ENCODE measurements at regions not wholly inside any gene's neighbourhood (a gene's known extent, or its start where the extent isn't known, plus 50 kb on each side); places are given as distances from the start of the nearest gene placed in this dataset.

DNA sequence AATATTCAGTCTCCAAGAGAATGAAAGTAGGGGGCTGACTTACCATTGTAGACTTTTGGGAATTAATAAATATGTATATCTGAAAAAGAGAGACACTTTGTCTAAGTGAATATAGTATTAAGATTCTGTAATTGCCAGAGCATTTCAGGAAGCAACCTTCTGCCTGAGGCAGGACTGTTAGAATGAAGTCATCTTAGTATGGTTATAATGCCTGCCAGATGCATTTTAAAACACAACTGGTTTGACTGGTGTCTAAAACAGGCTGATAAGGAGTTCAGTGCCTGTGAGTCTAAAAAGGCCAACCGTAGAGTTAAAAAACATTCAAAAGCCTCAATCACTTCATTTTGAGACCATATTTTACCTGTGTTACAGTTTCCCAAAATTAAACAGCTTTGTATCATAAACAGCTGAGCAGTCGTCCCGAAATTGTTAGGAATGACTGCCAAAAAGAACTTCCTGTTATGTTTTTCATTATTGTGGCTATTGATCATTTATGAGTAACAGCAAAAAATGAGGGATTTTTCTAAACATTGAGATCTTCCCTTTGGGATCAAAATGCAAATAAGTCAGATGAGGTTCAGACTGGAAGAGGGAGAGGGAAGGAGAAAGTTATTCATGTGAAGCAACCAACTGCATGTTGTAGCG lies 443.9 kb downstream of the PID1 start:
- Histone ChIP-seq H3K4me3 (ENCODE audit: low read depth, low read length) (no peak overlapping the region), H3K36me3 (no peaks in the 10 kb centered on the region), H3K9me3 (no peaks in the 10 kb centered on the region), H3K4me1 (no peaks in the 10 kb centered on the region), H3K27me3 (no peaks in the 10 kb centered on the region)
- no peak for DNase-seq
- TF ChIP-seq, protein P1, sequence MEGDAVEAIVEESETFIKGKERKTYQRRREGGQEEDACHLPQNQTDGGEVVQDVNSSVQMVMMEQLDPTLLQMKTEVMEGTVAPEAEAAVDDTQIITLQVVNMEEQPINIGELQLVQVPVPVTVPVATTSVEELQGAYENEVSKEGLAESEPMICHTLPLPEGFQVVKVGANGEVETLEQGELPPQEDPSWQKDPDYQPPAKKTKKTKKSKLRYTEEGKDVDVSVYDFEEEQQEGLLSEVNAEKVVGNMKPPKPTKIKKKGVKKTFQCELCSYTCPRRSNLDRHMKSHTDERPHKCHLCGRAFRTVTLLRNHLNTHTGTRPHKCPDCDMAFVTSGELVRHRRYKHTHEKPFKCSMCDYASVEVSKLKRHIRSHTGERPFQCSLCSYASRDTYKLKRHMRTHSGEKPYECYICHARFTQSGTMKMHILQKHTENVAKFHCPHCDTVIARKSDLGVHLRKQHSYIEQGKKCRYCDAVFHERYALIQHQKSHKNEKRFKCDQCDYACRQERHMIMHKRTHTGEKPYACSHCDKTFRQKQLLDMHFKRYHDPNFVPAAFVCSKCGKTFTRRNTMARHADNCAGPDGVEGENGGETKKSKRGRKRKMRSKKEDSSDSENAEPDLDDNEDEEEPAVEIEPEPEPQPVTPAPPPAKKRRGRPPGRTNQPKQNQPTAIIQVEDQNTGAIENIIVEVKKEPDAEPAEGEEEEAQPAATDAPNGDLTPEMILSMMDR (IDR thresholded peaks at IDR 0.05; ENCODE audit: low read depth, low read length) = no peak

DNA sequence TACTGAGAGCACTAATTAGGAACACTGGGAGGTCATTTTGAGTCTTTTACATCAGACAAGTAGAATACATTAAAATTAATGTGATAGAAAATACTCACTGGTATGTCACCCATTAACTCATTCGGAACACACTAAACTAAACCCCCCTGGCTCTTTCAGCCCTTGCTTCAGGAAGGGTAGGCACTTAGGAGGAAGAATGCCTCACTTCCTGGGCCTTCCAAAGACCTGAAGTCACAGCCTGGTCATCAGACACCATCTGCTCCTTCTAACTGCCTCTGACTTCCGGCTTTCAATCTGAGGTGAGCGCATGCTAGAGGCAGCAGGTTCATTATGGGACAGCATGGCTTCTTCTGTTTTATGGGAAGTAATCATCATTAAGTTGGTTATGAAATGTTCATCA lies 451.4 kb downstream of the PID1 start:
- TF ChIP-seq, protein P1 (IDR thresholded peaks at IDR 0.05; ENCODE audit: low read depth, low read length) = no peak
- no peak for DNase-seq

DNA sequence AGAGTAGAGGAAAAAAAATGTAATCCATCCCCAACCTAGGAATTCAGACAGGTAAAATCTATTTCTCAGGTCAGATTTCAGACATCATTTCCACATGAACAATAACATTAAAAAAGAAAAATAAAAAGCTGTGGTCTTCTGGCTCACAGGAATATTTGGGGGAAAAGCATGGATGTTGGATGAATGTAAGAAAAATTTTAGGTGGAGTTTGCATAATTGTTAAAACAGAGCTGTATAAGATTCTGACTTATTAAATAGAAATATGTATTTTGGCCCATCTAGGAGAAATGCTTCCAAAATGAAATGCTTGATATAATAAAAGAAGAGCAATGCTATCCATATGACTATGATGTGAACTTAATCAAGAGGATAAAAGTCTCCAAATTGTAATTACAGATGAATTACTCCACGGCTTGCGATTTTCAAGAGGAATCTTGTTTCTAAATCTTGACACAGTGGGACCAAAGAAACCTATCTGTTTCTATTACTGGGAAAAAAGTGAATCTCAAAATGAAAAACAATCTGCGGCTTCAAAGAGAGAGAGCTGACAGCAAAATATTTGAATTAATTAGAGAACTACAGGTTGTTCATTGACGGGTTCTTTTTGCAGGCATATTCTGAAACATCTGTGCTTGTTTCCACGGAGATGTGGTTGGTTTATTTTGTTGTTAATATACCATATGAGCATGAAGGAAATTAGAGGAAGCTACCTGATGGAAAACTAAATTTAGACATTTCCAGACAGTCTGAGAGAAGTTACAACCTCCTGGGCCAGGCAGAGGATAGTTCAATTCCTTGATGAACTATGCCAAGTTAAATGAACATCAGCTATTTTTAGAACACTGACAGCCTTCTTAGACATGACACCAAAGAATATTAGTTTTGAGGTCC lies 468.7 kb downstream of the PID1 start:
- no peaks in the 10 kb centered on the region for H3K27me3 ChIP-seq
- H3K36me3 ChIP-seq = no peaks in the 10 kb centered on the region
- no peaks in the 10 kb centered on the region; the same call in 1 of the 2 replicates for H3K9me3 ChIP-seq
- TF ChIP-seq, protein P1 (IDR thresholded peaks at IDR 0.05; ENCODE audit: low read depth, low read length) = no peak
- no peaks in the 10 kb centered on the region for H3K4me1 ChIP-seq
- no peak for DNase-seq
- no peak overlapping the region for H3K4me3 ChIP-seq (ENCODE audit: low read depth, low read length)

More for the DNA sequence above, 451.4 kb downstream of the PID1 start:
- 0 out of 2 replicates have a peak, but pooled peaks cover 3% of the 10 kb centered on the region for H3K9me3 ChIP-seq
- H3K4me1 ChIP-seq = no peaks in the 10 kb centered on the region
- H3K27me3 ChIP-seq = no peaks in the 10 kb centered on the region
- no peaks in the 10 kb centered on the region for H3K36me3 ChIP-seq
- H3K4me3 ChIP-seq (ENCODE audit: low read depth, low read length) = no peak overlapping the region

DNA sequence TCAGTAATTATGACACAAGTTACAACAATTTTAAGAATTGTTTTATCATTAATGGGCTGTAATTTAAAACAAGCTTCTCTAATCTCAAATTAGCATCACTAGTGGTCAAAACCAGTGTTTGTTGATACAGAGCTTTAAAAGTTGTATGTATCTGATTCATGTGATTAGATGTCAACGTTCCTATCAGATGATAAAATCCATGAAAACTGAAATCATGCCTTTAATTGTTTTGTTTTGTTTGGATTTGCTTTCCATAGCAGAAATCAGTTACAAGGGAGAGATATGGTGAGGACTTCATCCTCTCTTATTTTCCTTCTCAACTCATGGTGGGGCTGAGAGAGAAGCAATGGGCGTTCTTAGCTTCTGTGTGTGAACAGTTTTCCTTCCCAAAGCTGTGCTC lies 469.6 kb downstream of the PID1 start:
- TF ChIP-seq, protein P1 (IDR thresholded peaks at IDR 0.05; ENCODE audit: low read depth, low read length) = no peak
- Histone ChIP-seq H3K9me3 (no peaks in the 10 kb centered on the region; the same call in 1 of the 2 replicates), H3K4me1 (no peaks in the 10 kb centered on the region), H3K36me3 (no peaks in the 10 kb centered on the region), H3K4me3 (ENCODE audit: low read depth, low read length) (no peak overlapping the region), H3K27me3 (no peaks in the 10 kb centered on the region)
- DNase-seq = no peak

DNA sequence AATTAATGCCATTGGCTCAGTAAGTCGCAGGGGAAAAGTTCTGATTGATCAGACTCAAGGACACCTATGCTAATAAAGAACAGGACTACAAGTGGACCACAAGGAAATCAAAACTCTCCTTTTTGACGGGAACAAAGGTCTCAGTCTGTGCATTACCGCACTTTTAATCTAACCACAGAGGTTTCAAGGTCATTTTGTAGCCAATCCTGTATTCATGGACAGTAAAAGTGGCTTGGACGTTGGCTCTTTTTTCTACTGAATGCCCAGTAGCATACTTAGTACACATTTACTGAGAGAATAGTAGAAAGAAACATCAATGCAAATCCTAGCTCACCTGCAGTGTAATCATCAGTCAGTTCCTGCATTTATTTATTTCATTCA lies 471.9 kb downstream of the PID1 start:
- H3K4me1 ChIP-seq = no peaks in the 10 kb centered on the region
- H3K36me3 ChIP-seq = no peaks in the 10 kb centered on the region
- H3K27me3 ChIP-seq = no peaks in the 10 kb centered on the region
- TF ChIP-seq, protein P1 (IDR thresholded peaks at IDR 0.05; ENCODE audit: low read depth, low read length) = no peak
- no peaks in the 10 kb centered on the region; the same call in 1 of the 2 replicates for H3K9me3 ChIP-seq
- no peak overlapping the region for H3K4me3 ChIP-seq (ENCODE audit: low read depth, low read length)
- no peak for DNase-seq
